SKM-1 (cell line): ENCODE measurements at regions not wholly inside any gene's neighbourhood (a gene's known extent, or its start where the extent isn't known, plus 50 kb on each side); places are given as distances from the start of the nearest gene placed in this dataset.

Experiments used
- DNase-seq: peaks from one replicate; lab custom pipeline; 2025; ENCODE audit not compliant: unreplicated experiment; lab: John Stamatoyannopoulos, UW

- DNase-seq: no peak
Observed at GRCh38 chr3:31409866-31410265, 122.9 kb upstream of the STT3B start.

GRCh38 chr3:31410411-31410810 lies 122.3 kb upstream of the STT3B start:
- DNase-seq: no peak

- no peak for DNase-seq
Observed at GRCh38 chr3:31412832-31413231, 119.9 kb upstream of the STT3B start.

- no peak for DNase-seq
Observed at GRCh38 chr3:31413515-31413914, 119.2 kb upstream of the STT3B start.

GRCh38 chr3:31416980-31417379 lies 115.7 kb upstream of the STT3B start:
- DNase-seq: no peak

- no peak for DNase-seq
Observed at GRCh38 chr3:31417486-31417885, 115.2 kb upstream of the STT3B start.

GRCh38 chr3:31420311-31420710 lies 112.4 kb upstream of the STT3B start:
- DNase-seq: no peak

GRCh38 chr3:31421314-31422048 lies 111.2 kb upstream of the STT3B start:
- DNase-seq: no peak

- DNase-seq: no peak
Observed at GRCh38 chr3:31422237-31422636, 110.5 kb upstream of the STT3B start.

- no peak for DNase-seq
Observed at GRCh38 chr3:31423482-31423881, 109.2 kb upstream of the STT3B start.

GRCh38 chr3:31425401-31425800 lies 107.3 kb upstream of the STT3B start:
- DNase-seq: no peak

GRCh38 chr3:31427623-31428022 lies 105.1 kb upstream of the STT3B start:
- no peak for DNase-seq

- DNase-seq: no peak
Observed at GRCh38 chr3:31431321-31431720, 101.4 kb upstream of the STT3B start.

- no peak for DNase-seq
Observed at GRCh38 chr3:31432897-31433678, 99.6 kb upstream of the STT3B start.

- no peak for DNase-seq
Observed at GRCh38 chr3:31433679-31433992, 99.1 kb upstream of the STT3B start.

- no peak for DNase-seq
Observed at GRCh38 chr3:31434819-31435218, 97.9 kb upstream of the STT3B start.

- no peak for DNase-seq
Observed at GRCh38 chr3:31436830-31437229, 95.9 kb upstream of the STT3B start.

GRCh38 chr3:31438742-31439141 lies 94.0 kb upstream of the STT3B start:
- DNase-seq: no peak

- DNase-seq: no peak
Observed at GRCh38 chr3:31439890-31440750, 92.6 kb upstream of the STT3B start.

GRCh38 chr3:31440878-31441277 lies 91.8 kb upstream of the STT3B start:
- no peak for DNase-seq

- DNase-seq: no peak
Observed at GRCh38 chr3:31442755-31443154, 90.0 kb upstream of the STT3B start.
